Erythroblast (primary cell): ENCODE measurements at regions not wholly inside any gene's neighbourhood (a gene's known extent, or its start where the extent isn't known, plus 50 kb on each side); places are given as distances from the start of the nearest gene placed in this dataset.

Source experiments
- DNase-seq, 2 experiments: peaks; one replicate each; lab custom pipeline; 2025; lab: John Stamatoyannopoulos, UW
- GATA1 ChIP-seq: IDR thresholded peaks from 2 replicates; pipeline ENCODE4 v1.6.1; 2011; ENCODE audit warnings: low read depth, mild to moderate bottlenecking, control low read depth, low read length, moderate library complexity
- POLR2A ChIP-seq: IDR thresholded peaks from 2 replicates; pipeline ENCODE4 v1.6.1; 2011; ENCODE audit warnings: mild to moderate bottlenecking, low read length

- no peak for TF ChIP-seq POLR2A
- TF ChIP-seq GATA1 = no peak
- no peak for DNase-seq
Observed at GRCh38 chr5:74042559-74042958, 416.6 kb downstream of the ARHGEF28 start.

- no peak for DNase-seq
- TF ChIP-seq GATA1 (no peak), POLR2A (no peak)
Observed at GRCh38 chr5:74041913-74042312, 415.9 kb downstream of the ARHGEF28 start.

GRCh38 chr5:74040811-74041491, 415.0 kb downstream of the ARHGEF28 start:
- no peak for DNase-seq
- TF ChIP-seq POLR2A = no peak

- no peak for TF ChIP-seq POLR2A
- no peak for TF ChIP-seq GATA1
- DNase-seq = no peak
Observed at GRCh38 chr5:74040065-74040551, 414.1 kb downstream of the ARHGEF28 start.

- no peak for TF ChIP-seq GATA1
- no peak for TF ChIP-seq POLR2A
- no peak for DNase-seq
Observed at GRCh38 chr5:74037321-74037720, 411.3 kb downstream of the ARHGEF28 start.

- TF ChIP-seq GATA1 (no peak), POLR2A (no peak)
- peak; percentile 7 to 17 for DNase-seq
Observed at GRCh38 chr5:74035521-74035937, 409.5 kb downstream of the ARHGEF28 start.

- TF ChIP-seq POLR2A = no peak
- TF ChIP-seq GATA1 = no peak
- DNase-seq = no peak
Observed at GRCh38 chr5:74034733-74035132, 408.7 kb downstream of the ARHGEF28 start.

- no peak for TF ChIP-seq GATA1
- no peak for TF ChIP-seq POLR2A
- no peak for DNase-seq
Observed at GRCh38 chr5:74032617-74033016, 406.6 kb downstream of the ARHGEF28 start.

- no peak for TF ChIP-seq POLR2A
- TF ChIP-seq GATA1 = no peak
- DNase-seq = peak in 1 of 2 experiments; percentile 48
Observed at GRCh38 chr5:74031536-74031935, 405.5 kb downstream of the ARHGEF28 start.

- no peak for DNase-seq
- no peak for TF ChIP-seq POLR2A
- TF ChIP-seq GATA1 = no peak
Observed at GRCh38 chr5:74030821-74031220, 404.8 kb downstream of the ARHGEF28 start.

GRCh38 chr5:74030371-74030770, 404.4 kb downstream of the ARHGEF28 start:
- TF ChIP-seq POLR2A (no peak), GATA1 (no peak)
- DNase-seq = no peak

GRCh38 chr5:74028976-74029375, 403.0 kb downstream of the ARHGEF28 start:
- no peak for DNase-seq
- TF ChIP-seq GATA1 = no peak
- no peak for TF ChIP-seq POLR2A

GRCh38 chr5:74028406-74028805, 402.4 kb downstream of the ARHGEF28 start:
- TF ChIP-seq GATA1 (no peak), POLR2A (no peak)
- DNase-seq = no peak

GRCh38 chr5:74027732-74028338, 401.8 kb downstream of the ARHGEF28 start:
- TF ChIP-seq POLR2A (no peak), GATA1 (no peak)
- DNase-seq = no peak
